K562 (cell line): ENCODE measurements at regions not wholly inside any gene's neighbourhood (a gene's known extent, or its start where the extent isn't known, plus 50 kb on each side); places are given as distances from the start of the nearest gene placed in this dataset.

Source experiments
- ATAC-seq: fragments of 200-7000 bp; cut with Tn5 transposase; 3 replicates; pipeline ENCODE4 v1.9.1; 2020; ENCODE audit warnings: moderate library complexity
- BruUV-seq: library from RNA; stranded (reverse); fragments of 400-500 nt; replicated peaks from 2 replicates; lab custom pipeline; 2021; lab: Mats Ljungman, UMichigan
- CTCF ChIA-PET: fragments of 300-600 bp; formaldehyde crosslinking; extraction: SDS; loops from one replicate; lab custom pipeline; 2021; ENCODE audit warnings: low intra/inter-chr PET ratio; lab: Yijun Ruan, JAX
- POLR2A ChIA-PET: fragments of 300-600, 350-650 bp; sonication (Branson Sonifier 250); formaldehyde crosslinking; extraction: SDS; loops from one replicate; lab custom pipeline; 2021; ENCODE audit warnings: antibody characterized with exemption, inconsistent platforms; lab: Yijun Ruan, JAX
- DNase-seq, 4 experiments: peaks; one replicate each; pipeline versions ENCODE4 v3.0.0 to v3.0.0-alpha.2; 2011 to 2018; ENCODE audit warnings: low spot score in 3 of 4, mixed read lengths in 3 of 4; ENCODE audit errors: extremely low read depth in 1 of 4
- FAIRE-seq: peaks from 2 replicates; lab custom pipeline; 2011; peaks lifted over from hg19 to GRCh38; lab: Jason Lieb, UNC
- H2AFZ ChIP-seq: 2 replicates; pipeline ENCODE4 v1.6.0; 2011; ENCODE audit warnings: low read depth, low read length, control low read depth, inconsistent platforms
- H3K27ac ChIP-seq: fragments of 200-600 bp; 3 replicates; pipeline ENCODE4 v1.8.0; 2011; ENCODE audit warnings: low read depth, mild to moderate bottlenecking, control low read depth, inconsistent platforms, low read length, moderate library complexity, mixed read lengths; ENCODE audit errors: extremely low read depth
- H3K27me3 ChIP-seq, 2 experiments: fragments of 300-600 bp in 1 of 2; 2 replicates in 1 of 2; 3 replicates in 1 of 2; pipeline versions ENCODE4 v1.6.0 to v1.8.0; 2011; ENCODE audit warnings: inconsistent platforms in 2 of 2, low read length in 2 of 2, mild to moderate bottlenecking in 1 of 2, mixed read lengths in 1 of 2, moderate library complexity in 1 of 2; ENCODE audit not compliant: control insufficient read depth in 2 of 2, insufficient read depth in 2 of 2
- H3K36me3 ChIP-seq: fragments of 300-600 bp; 3 replicates; pipeline ENCODE4 v1.8.0; 2011; ENCODE audit warnings: mild to moderate bottlenecking, low read length, inconsistent platforms; ENCODE audit not compliant: control insufficient read depth, insufficient read depth
- H3K4me1 ChIP-seq, 2 experiments: fragments of 200-600 bp in 1 of 2; replicated peaks in 1 of 2; 2 replicates in 1 of 2; 3 replicates in 1 of 2; pipeline versions ENCODE4 v1.5.1 to v1.8.0; 2011; ENCODE audit warnings: inconsistent platforms in 2 of 2, low read length in 2 of 2, mild to moderate bottlenecking in 1 of 2, mixed read lengths in 1 of 2, moderate library complexity in 1 of 2; ENCODE audit not compliant: control insufficient read depth in 2 of 2, insufficient read depth in 2 of 2
- H3K4me2 ChIP-seq: 2 replicates; pipeline ENCODE4 v1.6.1; 2011; ENCODE audit warnings: low read length, control low read depth, inconsistent platforms, mixed read lengths; ENCODE audit not compliant: insufficient read depth
- H3K4me3 ChIP-seq: fragments of 200-600 bp; sonication (generic), shearing (Covaris generic); 2 replicates; pipeline ENCODE4 v1.5.1; 2016; ENCODE audit warnings: control low read depth, inconsistent platforms
- H3K79me2 ChIP-seq: fragments of 200-600 bp; 3 replicates; pipeline ENCODE4 v1.8.0; 2011; ENCODE audit warnings: low read length, inconsistent platforms; ENCODE audit not compliant: control insufficient read depth, insufficient read depth
- H3K9ac ChIP-seq, 2 experiments: 2 replicates each; pipeline versions ENCODE4 v1.6.0 to v1.6.1; 2011; ENCODE audit warnings: low read depth in 2 of 2, low read length in 2 of 2, control low read depth in 1 of 2, inconsistent platforms in 1 of 2, mild to moderate bottlenecking in 1 of 2, mixed read lengths in 1 of 2; ENCODE audit not compliant: insufficient read depth in 1 of 2
- H3K9me1 ChIP-seq: one replicate; pipeline ENCODE4 v1.6.0; 2011; ENCODE audit warnings: inconsistent platforms, mild to moderate bottlenecking, low read length, moderate library complexity; ENCODE audit not compliant: control insufficient read depth, insufficient read depth
- H3K9me3 ChIP-seq: replicated peaks from 2 replicates; pipeline ENCODE4 v1.5.1; 2011; ENCODE audit warnings: low read depth, low read length, inconsistent platforms; ENCODE audit not compliant: control insufficient read depth, insufficient read depth
- H4K20me1 ChIP-seq: replicated peaks from 2 replicates; pipeline ENCODE4 v1.6.1; 2011; ENCODE audit warnings: low read length, inconsistent platforms, mixed read lengths; ENCODE audit not compliant: control insufficient read depth, insufficient read depth
- BCOR ChIP-seq: fragments of 450-650 bp; IDR thresholded peaks from 2 replicates; pipeline ENCODE4 v1.6.1; 2016
- BRD9 ChIP-seq: fragments of 450-650 bp; IDR thresholded peaks from 2 replicates; pipeline ENCODE4 v1.6.1; 2018; ENCODE audit warnings: low read depth; ENCODE audit not compliant: partially characterized antibody
- C11orf30 ChIP-seq: fragments of 450-650 bp; IDR thresholded peaks from 2 replicates; pipeline ENCODE4 v1.6.1; 2016; ENCODE audit warnings: low read depth, mild to moderate bottlenecking
- EGR1 ChIP-seq: fragments of 450-650 bp; conservative IDR thresholded peaks from 2 replicates; pipeline ENCODE4 v1.6.1; 2017; ENCODE audit warnings: mild to moderate bottlenecking
- ESRRB ChIP-seq: fragments of 250-450 bp; sonication (Bioruptor Pico); IDR thresholded peaks from 2 replicates; pipeline ENCODE4 v1.5.0; 2020; ENCODE audit warnings: mild to moderate bottlenecking, moderate library complexity, borderline replicate concordance
- MEF2A ChIP-seq: IDR thresholded peaks from 2 replicates; pipeline ENCODE4 v1.6.1; 2011; ENCODE audit warnings: low read depth, mild to moderate bottlenecking, low read length, moderate library complexity; ENCODE audit not compliant: control insufficient read depth
- PHB2 ChIP-seq: fragments of 450-650 bp; IDR thresholded peaks from 2 replicates; pipeline ENCODE4 v1.6.1; 2017; ENCODE audit warnings: low read depth
- POLR3A ChIP-seq: IDR thresholded peaks from 2 replicates; pipeline ENCODE4 v1.6.1; 2011; ENCODE audit warnings: borderline replicate concordance, mild to moderate bottlenecking, moderate library complexity; ENCODE audit not compliant: insufficient read length, insufficient read depth; ENCODE audit errors: extremely low read depth
- SETDB1 ChIP-seq: IDR thresholded peaks from one replicate; pipeline ENCODE4 v1.6.1; 2012; ENCODE audit warnings: low read length, control low read depth, inconsistent platforms
- TBP ChIP-seq: optimal IDR thresholded peaks from 2 replicates; pipeline ENCODE3; 2011; ENCODE audit warnings: low read depth, low read length, improper control_type of control experiment
- WGBS: fragments of 100-300 bp; shearing (Covaris generic); methylation state at CpG from one replicate; pipeline ENCODE4 v1.1.6; 2016; ENCODE audit warnings: low coverage, mixed read lengths; ENCODE audit not compliant: insufficient coverage; ENCODE audit errors: missing lambda C conversion rate; 5-methylcytosine and 5-hydroxymethylcytosine counted together
- in situ Hi-C: fragments of 300-500 bp; cut with MboI; formaldehyde crosslinking; loops from 4 replicates; pipeline ENCODE4 v1.15.0; 2018; ENCODE audit warnings: inconsistent platforms, mixed read lengths
- intact Hi-C: fragments of 100-400 bp; cut with micrococcal nuclease; formaldehyde crosslinking; loops from 2 replicates; pipeline ENCODE4 v1.14.2; 2022
- TF ChIP-seq, protein P1 (sequence below): fragments of 200-800 bp; sonication (Bioruptor generic); IDR thresholded peaks from 2 replicates; pipeline ENCODE4 v1.6.1; 2016; ENCODE audit warnings: missing genetic modification characterization, missing compliant biosample characterization
- TF ChIP-seq, protein P2 (sequence below): fragments of 450-650 bp; formaldehyde crosslinking; IDR thresholded peaks from 2 replicates; pipeline ENCODE4 v1.4.0; 2022; ENCODE audit warnings: missing genetic modification characterization
- TF ChIP-seq, protein P3 (sequence below): fragments of 200-800 bp; sonication (Bioruptor generic); IDR thresholded peaks from 2 replicates; pipeline ENCODE4 v1.6.1; 2017; ENCODE audit warnings: missing genetic modification characterization, missing compliant biosample characterization
- TF ChIP-seq, protein P4 (sequence below): fragments of 200-400 bp; formaldehyde crosslinking; IDR thresholded peaks from 2 replicates; pipeline ENCODE4 v1.6.1; 2017; ENCODE audit warnings: mild to moderate bottlenecking, low read depth, low read length, moderate library complexity

DNA sequence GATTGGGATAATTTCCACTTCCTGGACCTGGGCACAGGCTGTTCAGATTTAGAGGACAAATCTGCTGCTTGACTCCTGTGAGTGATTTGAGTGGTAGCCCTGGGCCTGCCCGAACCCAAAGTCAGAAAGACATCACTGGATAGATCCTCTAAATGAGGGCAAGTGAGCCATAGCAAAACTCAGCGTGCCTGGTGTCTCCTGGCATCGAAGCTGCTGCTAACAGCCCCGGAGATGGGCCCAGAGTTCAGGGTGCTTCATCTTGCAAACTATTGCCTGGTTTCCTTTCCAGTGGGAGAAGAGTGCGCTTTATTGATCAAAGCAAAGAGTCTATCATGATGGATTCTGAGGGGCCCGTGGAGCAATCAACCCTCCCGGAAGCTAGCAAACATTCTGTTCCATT, 153.1 kb upstream of the KLHL29 start:
- no peaks in the 10 kb centered on the region for H3K9me3 ChIP-seq
- POLR2A ChIA-PET, result no interaction called here
- in situ Hi-C loops (no loop called here), intact Hi-C loops (no loop called here)
- no TSS peak for BruUV-seq
- H2AFZ ChIP-seq, result no peak overlapping the region
- FAIRE-seq, result no peak
- H3K9me1 ChIP-seq, result no peaks in the 10 kb centered on the region
- no peaks in the 10 kb centered on the region for H3K36me3 ChIP-seq
- H3K27me3 ChIP-seq, result no peaks in the 10 kb centered on the region; a peak in 1 of 5 replicates
- H3K4me1 ChIP-seq, result no peaks in the 10 kb centered on the region
- under 1% methylated on average over 7 of the region's 7 CpGs for WGBS
- H4K20me1 ChIP-seq, result no peaks in the 10 kb centered on the region
- no peak overlapping the region for H3K9ac ChIP-seq
- H3K4me3 ChIP-seq, result no peak overlapping the region
- H3K79me2 ChIP-seq, result no peaks in the 10 kb centered on the region
- H3K4me2 ChIP-seq, result no peak overlapping the region
- CTCF ChIA-PET, result no interaction called here
- no peak for DNase-seq
- no peak for ATAC-seq
- no peak overlapping the region for H3K27ac ChIP-seq
- TF ChIP-seq, protein P1, sequence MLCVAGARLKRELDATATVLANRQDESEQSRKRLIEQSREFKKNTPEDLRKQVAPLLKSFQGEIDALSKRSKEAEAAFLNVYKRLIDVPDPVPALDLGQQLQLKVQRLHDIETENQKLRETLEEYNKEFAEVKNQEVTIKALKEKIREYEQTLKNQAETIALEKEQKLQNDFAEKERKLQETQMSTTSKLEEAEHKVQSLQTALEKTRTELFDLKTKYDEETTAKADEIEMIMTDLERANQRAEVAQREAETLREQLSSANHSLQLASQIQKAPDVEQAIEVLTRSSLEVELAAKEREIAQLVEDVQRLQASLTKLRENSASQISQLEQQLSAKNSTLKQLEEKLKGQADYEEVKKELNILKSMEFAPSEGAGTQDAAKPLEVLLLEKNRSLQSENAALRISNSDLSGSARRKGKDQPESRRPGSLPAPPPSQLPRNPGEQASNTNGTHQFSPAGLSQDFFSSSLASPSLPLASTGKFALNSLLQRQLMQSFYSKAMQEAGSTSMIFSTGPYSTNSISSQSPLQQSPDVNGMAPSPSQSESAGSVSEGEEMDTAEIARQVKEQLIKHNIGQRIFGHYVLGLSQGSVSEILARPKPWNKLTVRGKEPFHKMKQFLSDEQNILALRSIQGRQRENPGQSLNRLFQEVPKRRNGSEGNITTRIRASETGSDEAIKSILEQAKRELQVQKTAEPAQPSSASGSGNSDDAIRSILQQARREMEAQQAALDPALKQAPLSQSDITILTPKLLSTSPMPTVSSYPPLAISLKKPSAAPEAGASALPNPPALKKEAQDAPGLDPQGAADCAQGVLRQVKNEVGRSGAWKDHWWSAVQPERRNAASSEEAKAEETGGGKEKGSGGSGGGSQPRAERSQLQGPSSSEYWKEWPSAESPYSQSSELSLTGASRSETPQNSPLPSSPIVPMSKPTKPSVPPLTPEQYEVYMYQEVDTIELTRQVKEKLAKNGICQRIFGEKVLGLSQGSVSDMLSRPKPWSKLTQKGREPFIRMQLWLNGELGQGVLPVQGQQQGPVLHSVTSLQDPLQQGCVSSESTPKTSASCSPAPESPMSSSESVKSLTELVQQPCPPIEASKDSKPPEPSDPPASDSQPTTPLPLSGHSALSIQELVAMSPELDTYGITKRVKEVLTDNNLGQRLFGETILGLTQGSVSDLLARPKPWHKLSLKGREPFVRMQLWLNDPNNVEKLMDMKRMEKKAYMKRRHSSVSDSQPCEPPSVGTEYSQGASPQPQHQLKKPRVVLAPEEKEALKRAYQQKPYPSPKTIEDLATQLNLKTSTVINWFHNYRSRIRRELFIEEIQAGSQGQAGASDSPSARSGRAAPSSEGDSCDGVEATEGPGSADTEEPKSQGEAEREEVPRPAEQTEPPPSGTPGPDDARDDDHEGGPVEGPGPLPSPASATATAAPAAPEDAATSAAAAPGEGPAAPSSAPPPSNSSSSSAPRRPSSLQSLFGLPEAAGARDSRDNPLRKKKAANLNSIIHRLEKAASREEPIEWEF, result no peak
- no peak for TF ChIP-seq PHB2
- TF ChIP-seq BRD9, result no peak
- TF ChIP-seq, protein P2, sequence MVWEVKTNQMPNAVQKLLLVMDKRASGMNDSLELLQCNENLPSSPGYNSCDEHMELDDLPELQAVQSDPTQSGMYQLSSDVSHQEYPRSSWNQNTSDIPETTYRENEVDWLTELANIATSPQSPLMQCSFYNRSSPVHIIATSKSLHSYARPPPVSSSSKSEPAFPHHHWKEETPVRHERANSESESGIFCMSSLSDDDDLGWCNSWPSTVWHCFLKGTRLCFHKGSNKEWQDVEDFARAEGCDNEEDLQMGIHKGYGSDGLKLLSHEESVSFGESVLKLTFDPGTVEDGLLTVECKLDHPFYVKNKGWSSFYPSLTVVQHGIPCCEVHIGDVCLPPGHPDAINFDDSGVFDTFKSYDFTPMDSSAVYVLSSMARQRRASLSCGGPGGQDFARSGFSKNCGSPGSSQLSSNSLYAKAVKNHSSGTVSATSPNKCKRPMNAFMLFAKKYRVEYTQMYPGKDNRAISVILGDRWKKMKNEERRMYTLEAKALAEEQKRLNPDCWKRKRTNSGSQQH (CRISPR knock-in tag), result no peak
- no peak for TF ChIP-seq ESRRB
- TF ChIP-seq, protein P3, sequence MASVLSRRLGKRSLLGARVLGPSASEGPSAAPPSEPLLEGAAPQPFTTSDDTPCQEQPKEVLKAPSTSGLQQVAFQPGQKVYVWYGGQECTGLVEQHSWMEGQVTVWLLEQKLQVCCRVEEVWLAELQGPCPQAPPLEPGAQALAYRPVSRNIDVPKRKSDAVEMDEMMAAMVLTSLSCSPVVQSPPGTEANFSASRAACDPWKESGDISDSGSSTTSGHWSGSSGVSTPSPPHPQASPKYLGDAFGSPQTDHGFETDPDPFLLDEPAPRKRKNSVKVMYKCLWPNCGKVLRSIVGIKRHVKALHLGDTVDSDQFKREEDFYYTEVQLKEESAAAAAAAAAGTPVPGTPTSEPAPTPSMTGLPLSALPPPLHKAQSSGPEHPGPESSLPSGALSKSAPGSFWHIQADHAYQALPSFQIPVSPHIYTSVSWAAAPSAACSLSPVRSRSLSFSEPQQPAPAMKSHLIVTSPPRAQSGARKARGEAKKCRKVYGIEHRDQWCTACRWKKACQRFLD (CRISPR knock-in tag), result no peak
- TF ChIP-seq EGR1, result no peak
- no peak for TF ChIP-seq POLR3A
- TF ChIP-seq, protein P4, sequence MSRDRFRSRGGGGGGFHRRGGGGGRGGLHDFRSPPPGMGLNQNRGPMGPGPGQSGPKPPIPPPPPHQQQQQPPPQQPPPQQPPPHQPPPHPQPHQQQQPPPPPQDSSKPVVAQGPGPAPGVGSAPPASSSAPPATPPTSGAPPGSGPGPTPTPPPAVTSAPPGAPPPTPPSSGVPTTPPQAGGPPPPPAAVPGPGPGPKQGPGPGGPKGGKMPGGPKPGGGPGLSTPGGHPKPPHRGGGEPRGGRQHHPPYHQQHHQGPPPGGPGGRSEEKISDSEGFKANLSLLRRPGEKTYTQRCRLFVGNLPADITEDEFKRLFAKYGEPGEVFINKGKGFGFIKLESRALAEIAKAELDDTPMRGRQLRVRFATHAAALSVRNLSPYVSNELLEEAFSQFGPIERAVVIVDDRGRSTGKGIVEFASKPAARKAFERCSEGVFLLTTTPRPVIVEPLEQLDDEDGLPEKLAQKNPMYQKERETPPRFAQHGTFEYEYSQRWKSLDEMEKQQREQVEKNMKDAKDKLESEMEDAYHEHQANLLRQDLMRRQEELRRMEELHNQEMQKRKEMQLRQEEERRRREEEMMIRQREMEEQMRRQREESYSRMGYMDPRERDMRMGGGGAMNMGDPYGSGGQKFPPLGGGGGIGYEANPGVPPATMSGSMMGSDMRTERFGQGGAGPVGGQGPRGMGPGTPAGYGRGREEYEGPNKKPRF, result no peak
- no peak for TF ChIP-seq BCOR
- TF ChIP-seq MEF2A, result no peak
- TF ChIP-seq TBP, result no peak
- no peak for TF ChIP-seq SETDB1
- TF ChIP-seq C11orf30, result no peak
